Bronchial epithelial cell (primary cell): ENCODE measurements at regions not wholly inside any gene's neighbourhood (a gene's known extent, or its start where the extent isn't known, plus 50 kb on each side); places are given as distances from the start of the nearest gene placed in this dataset.
"Not testable (repeated sequence)": the region's sequence is repeated elsewhere in the genome, so short reads cannot be mapped to it uniquely, and the experiment has no call there.

Experiments used
- DNase-seq: peaks from one replicate; pipeline ENCODE4 v3.0.0-alpha.2; 2010; ENCODE audit warnings: low read depth
- FAIRE-seq: peaks from 2 replicates; lab custom pipeline; 2011; peaks lifted over from hg19 to GRCh38; lab: Jason Lieb, UNC
- H3K27me3 ChIP-seq: 2 replicates; pipeline ENCODE4 v1.5.1; 2011; ENCODE audit warnings: low read length; ENCODE audit not compliant: control insufficient read depth, insufficient read depth
- H3K36me3 ChIP-seq: 2 replicates; pipeline ENCODE4 v1.5.1; 2011; ENCODE audit warnings: low read length; ENCODE audit not compliant: control insufficient read depth, insufficient read depth
- H3K4me3 ChIP-seq: 2 replicates; pipeline ENCODE4 v1.5.1; 2011; ENCODE audit warnings: mild to moderate bottlenecking, low read depth, low read length, control low read depth
- CTCF ChIP-seq: IDR thresholded peaks from 2 replicates; pipeline ENCODE4 v1.5.1; 2011; ENCODE audit warnings: mild to moderate bottlenecking, moderate library complexity, low read length, control low read depth, inconsistent platforms; ENCODE audit not compliant: insufficient read depth, severe bottlenecking

GRCh38 chr13:34371645-34372395, 553.9 kb downstream of the RFC3 start:
- Histone ChIP-seq H3K36me3 (no peaks in the 10 kb centered on the region), H3K27me3 (no peaks in the 10 kb centered on the region), H3K4me3 (no peak overlapping the region)
- no peak for TF ChIP-seq CTCF
- FAIRE-seq (no peak), DNase-seq (no peak)

GRCh38 chr13:34372581-34372980, 554.6 kb downstream of the RFC3 start:
- H3K4me3 ChIP-seq = no peak overlapping the region
- DNase-seq (no peak), FAIRE-seq (no peak)
- no peaks in the 10 kb centered on the region for H3K36me3 ChIP-seq
- TF ChIP-seq CTCF = no peak
- no peaks in the 10 kb centered on the region for H3K27me3 ChIP-seq

- FAIRE-seq = no peak
- no peaks in the 10 kb centered on the region for H3K27me3 ChIP-seq
- no peak for TF ChIP-seq CTCF
- no peak for DNase-seq
- H3K36me3 ChIP-seq = no peaks in the 10 kb centered on the region
- no peak overlapping the region for H3K4me3 ChIP-seq
These were observed 558.5 kb downstream of the RFC3 start for GRCh38 chr13:34376483-34376882.

- no peak for TF ChIP-seq CTCF
- Histone ChIP-seq H3K36me3 (no peaks in the 10 kb centered on the region), H3K27me3 (no peaks in the 10 kb centered on the region), H3K4me3 (no peak overlapping the region)
- DNase-seq (no peak), FAIRE-seq (no peak)
These were observed 560.8 kb upstream of the NBEA start for GRCh38 chr13:34381228-34381627.

- no peak for TF ChIP-seq CTCF
- Histone ChIP-seq H3K36me3 (no peaks in the 10 kb centered on the region), H3K27me3 (no peaks in the 10 kb centered on the region), H3K4me3 (no peak overlapping the region)
- FAIRE-seq (no peak), DNase-seq (no peak)
These were observed 558.3 kb upstream of the NBEA start for GRCh38 chr13:34383728-34384127.

- not testable (repeated sequence) for DNase-seq, FAIRE-seq, H3K27me3 ChIP-seq, H3K4me3 ChIP-seq, H3K36me3 ChIP-seq
These were observed 555.8 kb upstream of the NBEA start for GRCh38 chr13:34386229-34386628.
